GM18499 (cell line): ENCODE measurements at regions not wholly inside any gene's neighbourhood (a gene's known extent, or its start where the extent isn't known, plus 50 kb on each side); places are given as distances from the start of the nearest gene placed in this dataset.

Experiments
- ATAC-seq: cut with Tn5 transposase; IDR thresholded peaks from one replicate; pipeline ENCODE4 v1.9.1; 2021; ENCODE audit warnings: moderate number of reproducible peaks; ENCODE audit not compliant: insufficient read depth, unreplicated experiment

DNA sequence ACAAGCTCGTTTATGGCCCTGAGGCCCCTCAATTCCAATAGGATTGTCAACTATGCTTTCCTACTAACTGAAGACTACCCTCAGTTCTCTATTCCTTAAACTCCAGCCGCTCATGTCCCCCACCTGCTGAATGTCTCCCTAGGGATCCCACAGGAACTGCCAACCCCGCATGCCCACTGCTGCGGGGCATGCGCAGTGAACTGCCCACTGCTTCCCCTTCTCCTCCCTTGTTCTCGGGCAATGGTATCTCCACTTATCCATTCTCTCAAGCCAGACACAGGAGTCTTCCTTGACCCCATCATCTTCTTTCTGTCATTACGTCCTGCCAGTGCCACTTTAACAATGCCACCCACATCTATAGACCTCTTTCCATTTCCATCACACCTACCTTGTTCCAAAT lies 90.0 kb downstream of the FGF18 start:
- ATAC-seq, result no peak

DNA sequence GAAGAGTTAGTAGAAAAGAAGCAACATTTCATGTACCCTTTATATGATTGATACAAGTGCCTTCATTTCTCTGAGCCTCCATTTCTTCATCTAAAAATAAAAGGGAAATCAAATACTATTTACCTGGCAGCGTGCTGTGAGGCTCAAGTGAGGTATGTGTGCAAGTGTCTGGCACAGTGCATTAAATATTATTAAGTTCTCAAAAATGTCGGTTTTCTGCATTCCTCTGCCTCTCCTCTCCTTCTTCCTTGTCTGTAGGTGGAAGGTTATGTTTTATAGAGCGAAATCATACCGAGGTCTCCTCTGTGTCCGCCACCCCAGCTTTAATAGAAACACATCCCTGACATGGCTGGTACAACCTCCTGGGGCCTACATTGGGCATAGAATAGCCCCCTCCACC lies 93.0 kb downstream of the FGF18 start:
- ATAC-seq, result no peak

GRCh38 chr5:171513591-171513990 lies 94.1 kb downstream of the FGF18 start:
- no peak for ATAC-seq

DNA sequence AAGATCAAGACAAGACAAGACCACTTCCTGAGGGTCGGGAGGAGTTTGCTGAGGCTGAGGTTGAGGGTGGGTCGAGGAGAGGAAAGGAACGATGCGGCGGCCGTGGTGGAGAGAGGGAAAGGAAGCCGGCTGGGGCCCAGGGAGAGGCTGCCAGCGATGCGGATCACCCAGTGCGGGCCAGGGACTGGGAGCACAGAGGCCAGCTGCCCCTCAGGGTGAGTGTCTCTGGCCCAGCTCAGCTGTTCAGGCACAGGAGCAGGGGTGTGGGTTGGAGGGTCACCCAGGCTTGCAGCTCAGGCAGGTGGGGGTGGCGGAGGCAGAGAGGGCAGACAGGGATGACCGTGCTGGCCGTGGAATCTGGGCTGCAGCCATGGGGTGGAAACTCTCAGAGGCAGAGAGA lies 99.5 kb downstream of the FGF18 start:
- ATAC-seq, result no peak

DNA sequence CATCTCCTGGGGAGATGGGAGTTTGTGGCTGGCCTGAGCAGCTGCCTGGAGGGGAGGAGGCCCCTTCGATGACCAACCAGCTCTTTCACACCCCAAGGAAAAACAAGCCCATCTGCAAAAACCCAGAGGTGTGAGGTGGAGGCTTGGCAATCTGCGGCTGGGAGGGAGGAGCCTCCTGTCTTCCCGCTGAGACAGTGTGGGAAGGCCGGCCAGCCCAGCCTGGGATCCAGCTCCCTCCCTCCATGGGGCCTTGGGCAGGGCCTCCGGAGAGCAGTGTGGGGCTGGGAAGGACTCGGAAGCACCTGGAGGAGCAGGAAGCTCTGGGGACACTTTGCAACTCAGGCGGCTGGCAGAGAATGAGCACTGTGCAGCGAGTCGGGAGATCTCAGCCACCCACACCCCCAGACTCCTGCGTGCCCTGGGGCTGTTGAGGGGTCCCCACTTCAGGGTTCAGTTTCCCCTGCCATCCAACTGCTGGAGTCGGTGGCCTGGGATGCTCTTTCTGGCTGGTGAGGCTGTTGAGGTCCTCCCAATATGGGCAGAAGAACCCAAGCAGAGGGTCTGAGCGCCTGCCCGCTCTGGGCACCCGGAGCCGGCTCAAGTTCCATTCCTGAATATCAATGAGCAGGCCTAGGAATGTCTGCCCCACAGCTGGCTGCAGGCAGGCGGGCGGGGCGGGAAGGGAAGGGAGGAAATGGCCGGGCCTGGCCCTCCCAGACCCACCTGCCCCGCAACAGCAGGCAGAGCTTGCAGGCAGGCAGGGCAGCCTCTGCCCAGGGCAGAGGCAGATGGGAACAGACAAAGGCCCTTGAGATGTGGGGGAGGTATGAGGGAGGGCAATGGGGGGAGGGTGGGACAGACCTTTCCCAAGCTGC lies 101.1 kb downstream of the FGF18 start:
- no peak for ATAC-seq

DNA sequence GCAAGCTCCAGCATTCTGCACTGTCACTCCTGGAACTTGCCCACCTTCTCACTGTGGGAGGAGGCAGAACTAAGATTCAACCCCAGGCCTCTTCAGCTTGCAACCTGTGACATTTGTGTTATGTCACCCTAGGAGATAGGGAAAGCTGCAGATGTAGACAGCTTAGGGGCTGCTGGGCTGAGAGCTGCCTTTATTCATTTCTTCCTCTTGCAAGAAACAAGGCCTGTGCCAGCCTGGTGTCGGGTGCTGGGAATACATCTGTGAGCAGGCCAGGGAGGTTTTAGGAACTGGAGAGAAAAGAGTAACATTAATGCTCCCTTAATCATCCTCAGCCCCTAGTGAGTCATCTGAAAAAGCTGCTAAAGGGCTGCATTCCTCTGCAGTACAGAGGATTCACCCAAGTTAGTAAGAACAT lies 101.8 kb downstream of the FGF18 start:
- no peak for ATAC-seq

GRCh38 chr5:171521679-171522078 lies 102.2 kb downstream of the FGF18 start:
- ATAC-seq, result no peak

GRCh38 chr5:171523781-171524180 lies 104.3 kb downstream of the FGF18 start:
- ATAC-seq, result no peak

GRCh38 chr5:171524466-171524865 lies 105.0 kb downstream of the FGF18 start:
- ATAC-seq, result no peak

- ATAC-seq, result no peak
Observed at GRCh38 chr5:171525085-171525484, 105.6 kb downstream of the FGF18 start.

- ATAC-seq, result no peak
Observed at GRCh38 chr5:171528036-171528435, 108.6 kb downstream of the FGF18 start.

- no peak for ATAC-seq
Observed at GRCh38 chr5:171528865-171529614, 109.6 kb downstream of the FGF18 start.

- no peak for ATAC-seq
Observed at GRCh38 chr5:171531638-171532037, 112.2 kb downstream of the FGF18 start.

GRCh38 chr5:171533153-171533552 lies 113.7 kb downstream of the FGF18 start:
- no peak for ATAC-seq

GRCh38 chr5:171534043-171534895 lies 114.8 kb downstream of the FGF18 start:
- ATAC-seq, result no peak

DNA sequence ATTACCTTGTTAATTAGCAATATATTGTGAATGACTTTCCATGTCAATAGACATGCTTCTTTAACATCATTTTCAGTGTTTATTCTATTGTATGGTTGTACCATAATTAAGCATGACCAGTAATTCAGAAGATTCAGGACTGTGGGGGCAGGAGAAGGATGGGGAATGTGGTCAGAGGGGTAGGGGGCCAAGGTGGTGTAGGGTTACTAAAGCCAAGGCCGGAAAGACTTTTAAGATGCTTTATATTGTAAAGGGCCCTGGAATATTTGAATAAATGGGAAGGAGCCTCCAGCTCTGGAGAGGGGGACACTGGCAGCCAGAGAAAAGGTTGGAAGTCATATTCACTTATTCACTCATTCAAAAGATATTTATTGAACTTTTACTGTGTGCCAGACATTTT lies 115.7 kb downstream of the FGF18 start:
- no peak for ATAC-seq

GRCh38 chr5:171537070-171537849 lies 117.8 kb downstream of the FGF18 start:
- no peak for ATAC-seq

DNA sequence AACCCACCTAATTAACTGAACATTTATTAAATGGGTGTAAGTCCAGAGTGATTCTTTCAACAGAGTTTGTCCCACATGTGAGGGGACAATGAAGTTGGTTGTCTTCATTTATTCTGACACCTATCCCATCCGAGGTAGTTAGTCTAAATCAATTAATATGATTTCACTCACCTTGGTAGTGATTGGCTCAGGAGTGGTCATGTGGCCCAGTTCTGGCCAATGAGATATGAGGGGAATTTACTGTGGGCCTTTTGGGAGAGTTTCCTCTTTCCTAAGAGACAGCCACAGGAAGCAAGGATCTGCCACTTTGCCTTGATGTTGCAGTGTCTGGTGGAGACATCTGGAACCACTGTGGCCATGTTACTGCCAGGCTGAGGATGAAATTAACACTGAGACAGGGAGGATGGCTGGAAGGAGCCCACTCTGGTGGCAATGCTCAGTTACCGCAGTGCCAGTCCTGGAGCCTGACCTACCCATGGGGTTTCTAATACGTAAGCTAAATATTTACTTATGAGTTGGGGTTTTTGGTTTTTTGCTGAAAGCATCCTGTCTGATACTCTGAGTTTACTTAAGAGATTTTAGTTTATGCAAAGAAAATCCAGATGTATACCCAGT lies 118.6 kb downstream of the FGF18 start:
- no peak for ATAC-seq

GRCh38 chr5:171538681-171539080 lies 119.2 kb downstream of the FGF18 start:
- ATAC-seq, result no peak

- no peak for ATAC-seq
Observed at GRCh38 chr5:171540865-171541264, 121.4 kb downstream of the FGF18 start.
